ENCODE measurements at regions not wholly inside any gene's neighbourhood (a gene's known extent, or its start where the extent isn't known, plus 50 kb on each side); places are given as distances from the start of the nearest gene placed in this dataset.
"Not testable (repeated sequence)": the region's sequence is repeated elsewhere in the genome, so short reads cannot be mapped to it uniquely, and the experiment has no call there.

DNA sequence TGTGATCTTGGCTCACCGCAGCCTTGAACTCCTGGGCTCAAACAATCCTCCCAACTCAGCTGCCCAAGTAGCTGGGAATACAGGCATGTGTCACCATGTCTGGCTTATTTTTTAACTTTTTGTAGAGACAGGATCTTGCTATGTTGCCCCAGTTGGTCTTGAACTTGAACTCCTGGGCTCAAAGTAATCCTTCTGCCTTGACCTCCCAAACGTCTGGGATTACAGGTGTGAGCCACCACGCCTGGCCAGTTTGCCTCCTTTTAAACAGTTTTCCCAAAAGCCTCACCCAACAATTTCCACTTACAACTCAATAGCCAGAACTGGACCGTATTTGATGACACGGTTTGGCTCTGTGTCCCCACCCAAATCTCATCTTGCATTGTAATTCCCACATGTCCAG is 85.4 kb upstream of the FOXN2 start:
- Histone ChIP-seq H3K4me3 (ENCODE audit: low read depth, low read length) (no peak overlapping the region), H3K36me3 (ENCODE audit: control insufficient read depth, insufficient read depth, low read length) (no peaks in the 10 kb centered on the region), H3K27me3 (ENCODE audit: control insufficient read depth, insufficient read depth, low read length) (no peaks in the 10 kb centered on the region)
- TF ChIP-seq, protein P1, sequence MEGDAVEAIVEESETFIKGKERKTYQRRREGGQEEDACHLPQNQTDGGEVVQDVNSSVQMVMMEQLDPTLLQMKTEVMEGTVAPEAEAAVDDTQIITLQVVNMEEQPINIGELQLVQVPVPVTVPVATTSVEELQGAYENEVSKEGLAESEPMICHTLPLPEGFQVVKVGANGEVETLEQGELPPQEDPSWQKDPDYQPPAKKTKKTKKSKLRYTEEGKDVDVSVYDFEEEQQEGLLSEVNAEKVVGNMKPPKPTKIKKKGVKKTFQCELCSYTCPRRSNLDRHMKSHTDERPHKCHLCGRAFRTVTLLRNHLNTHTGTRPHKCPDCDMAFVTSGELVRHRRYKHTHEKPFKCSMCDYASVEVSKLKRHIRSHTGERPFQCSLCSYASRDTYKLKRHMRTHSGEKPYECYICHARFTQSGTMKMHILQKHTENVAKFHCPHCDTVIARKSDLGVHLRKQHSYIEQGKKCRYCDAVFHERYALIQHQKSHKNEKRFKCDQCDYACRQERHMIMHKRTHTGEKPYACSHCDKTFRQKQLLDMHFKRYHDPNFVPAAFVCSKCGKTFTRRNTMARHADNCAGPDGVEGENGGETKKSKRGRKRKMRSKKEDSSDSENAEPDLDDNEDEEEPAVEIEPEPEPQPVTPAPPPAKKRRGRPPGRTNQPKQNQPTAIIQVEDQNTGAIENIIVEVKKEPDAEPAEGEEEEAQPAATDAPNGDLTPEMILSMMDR (IDR thresholded peaks at IDR 0.05; ENCODE audit: insufficient read depth, low read length, poor library complexity, severe bottlenecking) = no peak
- DNase-seq (ENCODE audit: low read depth) = no peak

DNA sequence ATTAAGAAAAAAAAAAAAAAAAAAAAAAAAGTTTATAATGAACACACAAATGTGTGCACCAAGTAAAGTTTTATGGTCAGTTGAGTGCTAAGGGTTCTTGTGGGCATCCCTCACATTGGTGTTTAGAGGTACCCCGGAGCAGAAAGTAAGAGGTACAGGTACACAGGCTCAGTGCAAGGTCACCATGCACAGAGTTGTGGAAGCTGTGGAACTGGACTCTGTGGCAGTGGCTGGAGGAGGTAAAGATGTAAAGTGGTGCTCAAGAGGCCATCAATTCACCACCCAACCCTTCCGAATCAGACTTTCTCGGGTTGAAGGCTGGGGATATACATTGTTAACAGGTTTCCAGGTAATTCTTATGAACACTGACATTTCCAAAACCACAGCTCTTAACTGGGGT is 83.6 kb upstream of the FOXN2 start:
- no peaks in the 10 kb centered on the region for H3K27me3 ChIP-seq (ENCODE audit: control insufficient read depth, insufficient read depth, low read length)
- no peak overlapping the region for H3K4me3 ChIP-seq (ENCODE audit: low read depth, low read length)
- H3K36me3 ChIP-seq (ENCODE audit: control insufficient read depth, insufficient read depth, low read length) = no peaks in the 10 kb centered on the region
- TF ChIP-seq, protein P1 (IDR thresholded peaks at IDR 0.05; ENCODE audit: insufficient read depth, low read length, poor library complexity, severe bottlenecking) = no peak
- no peak for DNase-seq (ENCODE audit: low read depth)

DNA sequence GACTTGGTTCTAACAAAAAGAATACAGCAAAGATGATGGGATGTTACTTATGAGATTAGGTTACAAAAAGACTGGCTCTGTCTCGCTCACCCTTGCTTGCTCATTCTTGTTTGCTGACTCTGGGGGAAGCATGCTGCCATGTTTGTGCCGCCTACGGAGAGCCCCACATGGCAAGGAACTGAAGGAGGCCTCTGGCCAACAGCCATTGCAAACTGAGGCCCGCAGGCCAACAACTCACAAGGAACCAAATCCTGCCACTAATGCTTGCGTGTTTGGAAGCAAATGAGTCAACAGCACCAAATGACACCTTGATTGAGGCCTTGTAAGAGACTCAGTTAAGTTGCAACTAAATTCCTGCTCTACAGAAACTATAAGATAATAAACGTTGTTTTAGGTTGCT is 82.1 kb upstream of the FOXN2 start:
- no peaks in the 10 kb centered on the region for H3K27me3 ChIP-seq (ENCODE audit: control insufficient read depth, insufficient read depth, low read length)
- no peaks in the 10 kb centered on the region for H3K36me3 ChIP-seq (ENCODE audit: control insufficient read depth, insufficient read depth, low read length)
- TF ChIP-seq, protein P1 (IDR thresholded peaks at IDR 0.05; ENCODE audit: insufficient read depth, low read length, poor library complexity, severe bottlenecking) = no peak
- H3K4me3 ChIP-seq (ENCODE audit: low read depth, low read length) = no peak overlapping the region
- no peak for DNase-seq (ENCODE audit: low read depth)

DNA sequence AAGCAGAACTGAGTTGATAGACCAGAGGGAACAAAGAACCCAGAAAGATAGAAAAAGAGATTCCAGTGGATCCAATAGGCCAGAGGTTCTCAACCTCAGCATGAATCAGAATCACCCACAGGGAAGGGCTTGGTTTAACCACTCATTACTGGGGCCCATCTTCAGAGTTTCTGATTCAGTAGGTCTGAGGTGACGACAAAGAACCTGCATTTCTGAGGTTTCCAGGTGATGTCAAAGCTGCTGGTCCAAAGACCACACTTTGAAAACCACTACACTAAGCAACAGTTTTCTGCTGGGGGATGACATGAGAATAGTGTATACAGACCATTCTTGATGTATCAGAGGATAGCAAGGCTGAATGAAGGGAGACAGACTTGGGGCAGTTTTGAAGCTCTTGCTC is 81.5 kb upstream of the FOXN2 start:
- no peaks in the 10 kb centered on the region for H3K27me3 ChIP-seq (ENCODE audit: control insufficient read depth, insufficient read depth, low read length)
- no peak overlapping the region for H3K4me3 ChIP-seq (ENCODE audit: low read depth, low read length)
- DNase-seq (ENCODE audit: low read depth) = no peak
- TF ChIP-seq, protein P1 (IDR thresholded peaks at IDR 0.05; ENCODE audit: insufficient read depth, low read length, poor library complexity, severe bottlenecking) = no peak
- H3K36me3 ChIP-seq (ENCODE audit: control insufficient read depth, insufficient read depth, low read length) = no peaks in the 10 kb centered on the region

DNA sequence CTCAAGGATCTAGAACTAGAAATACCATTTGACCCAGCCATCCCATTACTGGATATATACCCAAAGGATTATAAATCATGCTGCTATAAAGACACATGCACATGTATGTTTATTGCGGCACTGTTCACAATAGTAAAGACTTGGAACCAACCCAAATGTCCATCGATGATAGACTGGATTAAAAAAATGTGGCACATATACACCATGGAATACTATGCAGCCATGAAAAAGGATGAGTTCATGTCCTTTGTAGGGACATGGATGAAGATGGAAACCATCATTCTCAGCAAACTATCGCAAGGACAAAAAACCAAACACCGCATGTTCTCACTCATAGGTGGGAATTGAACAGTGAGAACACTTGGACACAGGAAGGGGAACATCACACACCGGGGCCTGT is 80.7 kb upstream of the FOXN2 start:
- H3K36me3 ChIP-seq (ENCODE audit: control insufficient read depth, insufficient read depth, low read length); H3K4me3 ChIP-seq (ENCODE audit: low read depth, low read length); DNase-seq (ENCODE audit: low read depth); H3K27me3 ChIP-seq (ENCODE audit: control insufficient read depth, insufficient read depth, low read length): not testable (repeated sequence)

DNA sequence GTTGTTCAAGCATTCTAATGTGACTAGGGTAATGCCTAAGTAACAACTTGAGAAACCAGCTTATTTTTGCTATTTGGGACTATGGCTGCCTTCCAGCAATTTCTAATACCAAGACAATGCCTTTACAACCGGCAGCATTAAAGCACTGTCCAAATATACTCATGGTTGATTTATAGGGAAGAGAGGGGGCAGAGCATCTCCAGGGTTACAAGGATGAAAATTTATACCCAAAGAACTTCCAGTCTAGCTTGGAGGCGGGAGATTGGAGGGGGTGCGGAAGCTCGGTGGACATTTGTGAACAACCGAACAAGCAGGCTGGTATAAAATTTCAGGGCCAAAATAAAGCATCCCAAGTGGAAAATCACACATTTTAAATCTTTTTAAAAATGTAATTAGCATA is 79.4 kb upstream of the FOXN2 start:
- no peaks in the 10 kb centered on the region for H3K27me3 ChIP-seq (ENCODE audit: control insufficient read depth, insufficient read depth, low read length)
- TF ChIP-seq, protein P1 (IDR thresholded peaks at IDR 0.05; ENCODE audit: insufficient read depth, low read length, poor library complexity, severe bottlenecking) = no peak
- no peak for DNase-seq (ENCODE audit: low read depth)
- H3K4me3 ChIP-seq (ENCODE audit: low read depth, low read length) = no peak overlapping the region
- H3K36me3 ChIP-seq (ENCODE audit: control insufficient read depth, insufficient read depth, low read length) = no peaks in the 10 kb centered on the region

All from kidney epithelial cell (primary cell).